ENCODE measurements at regions not wholly inside any gene's neighbourhood (a gene's known extent, or its start where the extent isn't known, plus 50 kb on each side); places are given as distances from the start of the nearest gene placed in this dataset.

- Histone ChIP-seq H4K20me1 (no peaks in the 10 kb centered on the region), H3K4me3 (no peak overlapping the region), H3K9me3 (no peaks in the 10 kb centered on the region), H3K36me3 (no peaks in the 10 kb centered on the region), H3K9ac (no peak overlapping the region), H3K27me3 (no peaks in the 10 kb centered on the region), H3K4me2 (no peak overlapping the region), H3K27ac (no peak overlapping the region), H3K4me1 (peaks cover 5% of the 10 kb centered on the region; the same call in 1 of the 2 replicates)
- no peak for TF ChIP-seq Cebpa-rat (IDR thresholded peaks at IDR 0.05)
These were observed 228.4 kb downstream of the CMPK2 start for GRCh38 chr2:6637330-6637729.

GRCh38 chr2:6639929-6640620, 225.6 kb downstream of the CMPK2 start:
- Histone ChIP-seq H3K9me3 (no peaks in the 10 kb centered on the region), H3K4me3 (no peak overlapping the region), H4K20me1 (no peaks in the 10 kb centered on the region), H3K27me3 (no peaks in the 10 kb centered on the region), H3K4me1 (peaks cover 5% of the 10 kb centered on the region; the same call in 1 of the 2 replicates), H3K36me3 (no peaks in the 10 kb centered on the region), H3K9ac (no peak overlapping the region), H3K27ac (no peak overlapping the region), H3K4me2 (no peak overlapping the region)
- TF ChIP-seq Cebpa-rat (IDR thresholded peaks at IDR 0.05): no peak

GRCh38 chr2:6640621-6641015, 225.1 kb downstream of the CMPK2 start:
- no peaks in the 10 kb centered on the region for H3K36me3 ChIP-seq
- no peak overlapping the region for H3K27ac ChIP-seq
- H4K20me1 ChIP-seq: no peaks in the 10 kb centered on the region
- TF ChIP-seq Cebpa-rat (IDR thresholded peaks at IDR 0.05): no peak
- H3K9ac ChIP-seq: no peak overlapping the region
- no peaks in the 10 kb centered on the region for H3K9me3 ChIP-seq
- no peak overlapping the region for H3K4me3 ChIP-seq
- no peak overlapping the region for H3K4me2 ChIP-seq
- no peaks in the 10 kb centered on the region for H3K27me3 ChIP-seq
- peaks cover 5% of the 10 kb centered on the region; the same call in 1 of the 2 replicates for H3K4me1 ChIP-seq

- Histone ChIP-seq H3K27ac (no peak overlapping the region), H3K9ac (no peak overlapping the region), H4K20me1 (no peaks in the 10 kb centered on the region), H3K9me3 (no peaks in the 10 kb centered on the region), H3K27me3 (no peaks in the 10 kb centered on the region), H3K4me1 (peaks cover 5% of the 10 kb centered on the region; the same call in 1 of the 2 replicates), H3K36me3 (no peaks in the 10 kb centered on the region), H3K4me2 (no peak overlapping the region), H3K4me3 (no peak overlapping the region)
- TF ChIP-seq Cebpa-rat (IDR thresholded peaks at IDR 0.05): no peak
These were observed 223.8 kb downstream of the CMPK2 start for GRCh38 chr2:6641956-6642355.

- Histone ChIP-seq H3K27me3 (no peaks in the 10 kb centered on the region), H4K20me1 (no peaks in the 10 kb centered on the region), H3K36me3 (no peaks in the 10 kb centered on the region), H3K4me1 (peaks cover 5% of the 10 kb centered on the region; the same call in 1 of the 2 replicates), H3K4me2 (no peak overlapping the region), H3K4me3 (no peak overlapping the region), H3K9ac (no peak overlapping the region), H3K9me3 (no peaks in the 10 kb centered on the region), H3K27ac (no peak overlapping the region)
- no peak for TF ChIP-seq Cebpa-rat (IDR thresholded peaks at IDR 0.05)
These were observed 221.4 kb downstream of the CMPK2 start for GRCh38 chr2:6644261-6644660.

- H3K4me2 ChIP-seq: no peak overlapping the region
- no peak overlapping the region for H3K4me3 ChIP-seq
- no peak for TF ChIP-seq Cebpa-rat (IDR thresholded peaks at IDR 0.05)
- peaks cover 3% of the 10 kb centered on the region; the same call in 1 of the 2 replicates for H3K4me1 ChIP-seq
- no peaks in the 10 kb centered on the region for H4K20me1 ChIP-seq
- no peak overlapping the region for H3K27ac ChIP-seq
- H3K9me3 ChIP-seq: no peaks in the 10 kb centered on the region
- no peak overlapping the region for H3K9ac ChIP-seq
- H3K36me3 ChIP-seq: no peaks in the 10 kb centered on the region
- H3K27me3 ChIP-seq: no peaks in the 10 kb centered on the region
These were observed 220.7 kb downstream of the CMPK2 start for GRCh38 chr2:6645004-6645403.

GRCh38 chr2:6645672-6646071, 220.0 kb downstream of the CMPK2 start:
- Histone ChIP-seq H3K9ac (no peak overlapping the region), H3K4me3 (no peak overlapping the region), H3K27me3 (no peaks in the 10 kb centered on the region), H4K20me1 (no peaks in the 10 kb centered on the region), H3K4me1 (no peaks in the 10 kb centered on the region), H3K4me2 (no peak overlapping the region), H3K9me3 (no peaks in the 10 kb centered on the region), H3K27ac (no peak overlapping the region), H3K36me3 (no peaks in the 10 kb centered on the region)
- no peak for TF ChIP-seq Cebpa-rat (IDR thresholded peaks at IDR 0.05)

- Histone ChIP-seq H4K20me1 (no peaks in the 10 kb centered on the region), H3K36me3 (no peaks in the 10 kb centered on the region), H3K4me2 (no peak overlapping the region), H3K4me3 (no peak overlapping the region), H3K27ac (no peak overlapping the region), H3K27me3 (no peaks in the 10 kb centered on the region), H3K9ac (no peak overlapping the region), H3K4me1 (no peaks in the 10 kb centered on the region), H3K9me3 (no peaks in the 10 kb centered on the region)
- no peak for TF ChIP-seq Cebpa-rat (IDR thresholded peaks at IDR 0.05)
These were observed 218.7 kb downstream of the CMPK2 start for GRCh38 chr2:6647046-6647445.

GRCh38 chr2:6648596-6649247, 217.0 kb downstream of the CMPK2 start:
- Histone ChIP-seq H3K9me3 (no peaks in the 10 kb centered on the region), H3K36me3 (no peaks in the 10 kb centered on the region), H4K20me1 (no peaks in the 10 kb centered on the region), H3K4me1 (no peaks in the 10 kb centered on the region), H3K27ac (no peak overlapping the region), H3K4me3 (no peak overlapping the region), H3K27me3 (no peaks in the 10 kb centered on the region), H3K4me2 (no peak overlapping the region), H3K9ac (no peak overlapping the region)
- no peak for TF ChIP-seq Cebpa-rat (IDR thresholded peaks at IDR 0.05)

GRCh38 chr2:6650311-6650710, 215.4 kb downstream of the CMPK2 start:
- H3K27me3 ChIP-seq: no peaks in the 10 kb centered on the region
- no peak overlapping the region for H3K27ac ChIP-seq
- H3K9me3 ChIP-seq: no peaks in the 10 kb centered on the region
- H3K4me3 ChIP-seq: no peak overlapping the region
- H3K36me3 ChIP-seq: no peaks in the 10 kb centered on the region
- H3K9ac ChIP-seq: no peak overlapping the region
- no peaks in the 10 kb centered on the region for H3K4me1 ChIP-seq
- TF ChIP-seq Cebpa-rat (IDR thresholded peaks at IDR 0.05): no peak
- H3K4me2 ChIP-seq: no peak overlapping the region
- H4K20me1 ChIP-seq: no peaks in the 10 kb centered on the region

Data from BLaER1 (cell line).